Tibial nerve (tissue), 3 donors: ENCODE measurements at regions not wholly inside any gene's neighbourhood (a gene's known extent, or its start where the extent isn't known, plus 50 kb on each side); places are given as distances from the start of the nearest gene placed in this dataset.

ENCODE experiments used
- CTCF ChIP-seq, 5 experiments: fragments of 200-600 bp in 3 of 5; fragments of 450-650 bp in 2 of 5; sonication (generic) in 3 of 5; IDR thresholded peaks; one replicate each; pipeline ENCODE4 v1.5.1; 2016 to 2019; ENCODE audit warnings: antibody characterized with exemption in 5 of 5, mild to moderate bottlenecking in 3 of 5, moderate library complexity in 2 of 5
- POLR2A ChIP-seq, 2 donors: fragments of 450-650 bp; IDR thresholded peaks; one replicate each; pipeline ENCODE4 v1.6.1; 2017; ENCODE audit warnings: antibody characterized with exemption in 2 of 2, mild to moderate bottlenecking in 2 of 2, moderate library complexity in 2 of 2

DNA sequence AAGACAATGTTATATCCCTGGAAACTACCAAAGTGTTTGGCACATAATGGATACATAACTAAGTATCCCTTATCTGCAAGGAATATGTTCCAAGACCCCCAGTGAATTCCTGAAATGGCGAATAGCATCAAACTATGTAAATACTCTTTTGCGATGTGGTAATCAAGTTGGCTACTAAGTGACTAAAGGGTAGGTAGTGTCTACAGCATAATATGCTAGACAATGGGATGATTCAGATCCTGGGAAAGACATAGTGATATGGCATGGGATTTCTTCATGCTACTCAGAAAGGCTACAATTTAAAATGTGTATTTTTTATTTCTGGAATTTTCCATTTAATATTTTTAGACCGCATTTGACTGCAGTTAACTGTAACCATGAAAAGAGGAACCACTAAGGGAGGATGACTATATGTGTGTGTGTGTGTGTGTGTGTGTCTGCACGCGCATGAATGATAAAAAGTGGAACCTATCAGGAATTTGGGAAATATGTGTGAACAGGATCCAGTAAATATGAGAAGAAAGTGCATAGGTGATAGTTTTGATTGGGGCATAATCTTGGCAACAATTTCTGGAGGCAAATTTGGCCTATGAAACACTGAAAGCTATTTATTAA lies 1899.9 kb downstream of the NCAM2 start:
- TF ChIP-seq CTCF (IDR thresholded peaks at IDR 0.05): no peak
- TF ChIP-seq POLR2A (IDR thresholded peaks at IDR 0.05): no peak
